Pulmonary artery endothelial cell (primary cell): ENCODE measurements at regions not wholly inside any gene's neighbourhood (a gene's known extent, or its start where the extent isn't known, plus 50 kb on each side); places are given as distances from the start of the nearest gene placed in this dataset.

Experiments used
- DNase-seq: peaks from one replicate; pipeline ENCODE4 v3.0.0-alpha.2; 2011; ENCODE audit warnings: low read depth, low spot score

DNA sequence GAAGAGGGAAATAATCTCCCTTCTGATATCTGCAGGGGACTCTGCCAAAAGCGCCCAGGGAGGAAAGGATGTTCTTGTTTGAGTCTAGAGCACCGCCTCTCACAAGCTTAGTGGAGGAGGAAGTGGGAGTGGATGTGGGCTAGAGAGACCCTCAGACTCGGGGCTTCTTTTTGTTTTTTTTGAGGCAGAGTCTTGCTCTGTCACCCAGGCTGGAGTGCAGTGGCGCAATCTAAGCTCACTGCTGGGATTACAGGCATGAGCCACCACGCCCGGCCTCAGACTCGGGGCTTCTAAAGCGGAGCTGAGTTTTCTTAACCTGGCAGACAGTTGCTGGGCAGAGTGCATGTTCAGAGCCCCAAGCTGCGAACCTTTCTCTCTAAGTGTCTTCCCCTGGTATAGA, 310.8 kb downstream of the BMP7 start:
- DNase-seq: no peak

DNA sequence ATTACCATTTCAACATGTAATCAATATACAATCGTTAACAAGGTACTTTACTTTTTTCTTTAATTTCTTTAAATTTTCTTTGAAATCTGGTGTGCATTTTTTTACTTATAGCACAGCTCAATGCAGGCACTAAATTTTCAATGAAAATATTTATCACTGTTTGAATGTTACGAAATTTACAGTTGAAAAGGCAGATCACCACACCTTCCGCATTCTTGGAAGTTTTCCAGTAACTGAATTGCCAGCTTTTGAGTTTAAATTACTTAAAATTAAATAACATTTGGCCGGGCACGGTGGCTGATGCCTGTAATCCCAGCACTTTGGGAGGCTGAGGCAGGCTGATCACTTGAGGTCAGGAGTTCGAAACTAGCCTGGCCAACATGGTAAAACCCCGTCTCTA, 309.9 kb downstream of the BMP7 start:
- DNase-seq: no peak

DNA sequence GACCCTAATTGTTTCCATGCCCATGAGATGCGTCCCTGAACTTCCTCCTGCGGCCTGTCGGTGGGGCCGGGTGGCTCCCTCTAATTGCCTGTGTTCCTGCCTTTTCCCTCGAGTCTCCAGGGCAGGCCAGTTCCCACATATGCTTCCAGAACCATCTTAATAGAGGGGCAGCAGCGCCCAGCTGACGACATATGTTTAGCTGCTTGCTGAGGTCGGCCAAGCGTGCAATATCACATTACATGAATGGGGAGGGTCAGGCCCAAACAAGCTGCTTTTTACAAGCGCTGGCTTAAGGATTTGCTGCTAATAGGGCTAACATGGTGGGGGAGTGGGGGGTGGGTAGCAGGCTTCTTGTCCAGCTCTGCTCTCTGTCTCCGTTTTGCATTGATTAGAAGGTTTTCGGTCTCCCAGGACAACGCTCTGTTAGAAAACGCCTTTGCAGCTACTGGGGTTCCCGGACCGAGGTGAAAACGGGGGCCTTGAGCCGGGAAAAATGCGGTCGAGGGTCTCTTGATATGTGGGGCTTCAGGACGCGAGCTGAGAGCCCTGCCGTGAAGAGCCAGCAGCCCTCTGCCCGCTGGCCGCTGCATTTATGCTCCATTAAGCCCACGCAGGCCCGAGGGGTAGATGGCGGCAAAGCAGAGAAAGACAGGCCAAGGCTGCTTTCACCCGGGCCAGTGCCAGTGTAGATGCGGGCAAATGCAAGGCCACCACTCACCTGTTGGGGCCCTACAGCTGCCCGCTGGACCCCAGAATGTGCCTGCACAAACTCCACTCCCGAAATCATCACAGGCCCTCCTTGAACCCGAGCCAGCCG, 308.5 kb downstream of the BMP7 start:
- DNase-seq: no peak

DNA sequence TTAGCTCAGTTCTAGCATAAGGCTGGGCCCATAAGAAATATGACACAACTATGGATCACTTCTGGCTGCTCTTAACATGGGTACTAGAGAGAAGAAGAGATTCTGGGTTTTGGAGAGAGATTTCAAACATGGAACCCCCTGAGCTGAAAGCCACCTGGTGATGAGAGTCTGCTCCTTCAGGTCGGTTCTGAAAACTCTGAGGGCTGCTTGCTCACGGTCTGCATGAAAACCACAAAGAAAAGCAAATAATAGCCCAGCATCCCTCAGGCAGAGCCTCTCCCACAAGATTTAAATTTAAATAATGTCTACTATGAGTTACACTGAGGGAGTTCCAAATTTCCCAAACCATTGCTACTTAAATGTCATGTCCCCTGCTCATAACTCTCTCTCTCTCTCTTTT, 301.5 kb downstream of the BMP7 start:
- DNase-seq: no peak

DNA sequence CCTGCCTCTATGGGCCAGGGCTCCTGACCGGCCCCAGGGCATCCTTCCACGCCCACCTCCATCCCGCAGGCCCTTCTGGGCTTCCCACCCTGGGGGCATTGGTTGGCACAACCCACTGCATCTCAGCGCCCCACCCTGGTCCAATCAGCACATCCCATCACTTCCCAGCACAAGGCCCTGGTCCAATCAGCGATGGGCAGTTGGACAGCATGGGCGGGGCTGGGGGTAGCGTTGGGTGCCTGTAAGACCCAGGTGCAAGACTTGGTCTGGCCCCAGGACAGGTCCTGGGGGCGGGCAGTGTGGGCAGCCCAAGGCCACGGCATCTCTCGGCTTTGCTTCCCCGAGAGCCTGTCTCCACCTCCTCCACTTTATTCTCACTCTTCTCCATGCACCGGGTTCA, 298.5 kb downstream of the BMP7 start:
- DNase-seq: no peak

DNA sequence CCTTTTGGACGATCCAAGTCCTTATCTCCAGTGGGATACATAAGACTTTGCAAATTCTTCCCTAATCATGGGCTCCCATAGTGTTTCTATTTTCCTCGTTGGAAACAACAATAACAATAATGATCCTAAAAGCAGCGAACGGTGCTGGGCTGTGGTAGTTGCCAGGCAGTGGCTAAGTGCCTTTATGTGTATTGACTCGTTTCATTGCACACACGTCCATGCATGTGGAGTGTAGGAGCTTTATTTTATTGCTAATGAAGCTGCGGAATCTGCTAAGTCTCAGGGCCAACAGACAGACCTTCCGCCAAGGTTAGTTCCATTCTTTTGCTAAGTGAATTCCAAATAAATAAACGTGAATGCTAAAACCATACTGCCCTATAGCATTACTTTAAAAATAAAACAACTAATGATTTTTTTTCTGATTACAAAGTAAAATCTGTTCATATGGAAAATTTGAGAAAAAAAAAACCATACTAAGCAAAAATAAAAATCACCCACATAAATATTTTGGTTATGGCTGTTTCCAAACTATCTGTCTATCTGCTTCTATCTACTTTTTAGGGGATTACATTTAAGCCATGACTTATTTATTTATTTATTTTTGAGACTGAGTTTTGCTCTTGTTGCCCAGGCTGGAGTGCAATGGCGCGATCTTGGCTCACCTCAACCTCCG, 297.9 kb downstream of the BMP7 start:
- DNase-seq: no peak

DNA sequence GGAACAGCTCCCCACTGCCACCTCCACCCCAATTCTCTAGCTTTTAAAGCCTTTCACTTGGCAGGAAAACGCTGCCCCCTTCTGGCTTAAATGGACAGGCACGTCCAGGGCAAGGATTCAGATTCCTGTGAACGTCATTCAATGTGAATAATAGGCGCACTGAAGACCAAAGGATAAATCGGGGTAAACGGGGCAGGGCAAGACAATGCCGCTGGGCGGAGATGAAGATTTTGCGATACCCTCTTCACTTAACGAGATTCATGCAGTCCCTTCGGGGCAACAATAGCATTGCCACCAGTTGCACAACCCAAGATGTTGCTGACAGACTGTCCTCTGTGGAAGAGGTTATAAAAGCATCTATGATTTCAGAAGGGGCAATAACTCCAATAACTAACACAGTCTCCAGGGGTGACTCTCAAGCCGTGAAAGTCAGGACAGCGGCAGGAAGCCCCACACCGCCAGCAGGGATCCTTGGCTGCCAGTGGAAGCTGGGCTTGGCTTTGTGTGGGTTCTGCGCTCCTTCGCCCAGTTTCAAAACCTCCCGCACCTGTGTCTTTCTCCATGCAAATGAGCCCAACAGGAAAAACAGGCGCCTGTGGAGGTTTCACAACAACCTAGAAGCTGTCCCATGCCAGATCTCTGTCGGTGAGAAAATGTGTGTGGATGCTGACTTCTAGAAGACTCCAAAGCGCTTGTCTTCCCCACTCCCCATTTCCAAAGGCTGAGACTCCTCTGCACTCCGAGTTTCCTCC, 291.8 kb downstream of the BMP7 start:
- no peak for DNase-seq

DNA sequence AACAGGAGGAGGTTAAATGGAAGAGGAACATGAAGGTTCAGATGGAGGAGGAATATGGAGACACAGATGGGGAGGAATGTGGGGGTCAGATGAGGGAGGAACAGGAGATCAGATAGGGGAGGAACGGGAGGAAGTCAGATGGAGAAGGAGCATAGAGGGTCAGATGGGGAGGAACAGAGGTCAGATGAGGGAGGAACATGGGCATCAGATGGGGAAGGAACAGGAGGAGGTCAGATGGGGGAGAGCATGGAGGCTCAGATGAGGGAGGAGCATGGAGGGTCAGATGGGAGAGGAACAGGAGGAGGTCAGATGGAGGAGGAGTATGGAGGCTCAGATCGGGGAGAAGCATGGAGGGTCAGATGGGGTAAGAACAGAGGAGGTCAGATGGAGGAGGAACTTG, 290.6 kb downstream of the BMP7 start:
- no peak for DNase-seq

DNA sequence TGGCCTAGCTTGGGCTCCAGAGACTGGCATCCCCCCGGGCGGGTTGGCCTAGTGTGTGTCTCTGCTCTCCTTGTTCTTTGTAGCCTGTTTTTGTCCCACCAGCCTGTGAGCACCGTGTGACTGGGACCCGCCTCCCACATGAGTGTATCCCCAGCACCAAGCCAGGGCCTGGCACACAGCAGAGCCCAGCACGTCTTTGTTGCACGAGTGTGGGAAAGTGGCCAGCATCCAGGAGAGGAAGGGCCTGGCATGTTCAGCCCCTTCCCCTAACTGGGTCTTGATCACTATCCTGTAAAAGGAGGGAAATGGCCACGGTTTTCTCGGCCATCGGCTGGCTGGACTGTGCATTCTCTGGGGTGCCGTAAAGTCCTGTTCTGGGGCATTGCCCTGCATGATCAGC, 290.1 kb downstream of the BMP7 start:
- no peak for DNase-seq

DNA sequence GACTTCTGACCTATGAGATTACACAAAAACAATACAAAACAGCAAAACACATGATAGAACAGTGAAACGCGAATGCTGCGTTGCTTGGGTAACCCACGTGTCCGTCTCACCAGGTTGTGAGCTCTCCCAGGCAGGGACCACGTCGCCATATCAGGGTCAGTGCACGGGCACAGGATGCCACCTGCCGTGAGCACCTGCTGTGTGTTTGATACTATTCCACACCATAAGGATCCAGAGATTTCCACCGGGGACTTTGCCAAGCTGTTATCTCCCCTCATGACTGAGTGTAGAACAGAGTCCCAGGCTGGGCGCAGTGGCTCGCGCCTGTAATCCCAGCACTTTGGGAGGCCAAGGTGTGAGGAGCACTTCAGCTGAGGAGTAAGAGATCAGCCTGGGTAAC, 288.0 kb downstream of the BMP7 start:
- DNase-seq: no peak

DNA sequence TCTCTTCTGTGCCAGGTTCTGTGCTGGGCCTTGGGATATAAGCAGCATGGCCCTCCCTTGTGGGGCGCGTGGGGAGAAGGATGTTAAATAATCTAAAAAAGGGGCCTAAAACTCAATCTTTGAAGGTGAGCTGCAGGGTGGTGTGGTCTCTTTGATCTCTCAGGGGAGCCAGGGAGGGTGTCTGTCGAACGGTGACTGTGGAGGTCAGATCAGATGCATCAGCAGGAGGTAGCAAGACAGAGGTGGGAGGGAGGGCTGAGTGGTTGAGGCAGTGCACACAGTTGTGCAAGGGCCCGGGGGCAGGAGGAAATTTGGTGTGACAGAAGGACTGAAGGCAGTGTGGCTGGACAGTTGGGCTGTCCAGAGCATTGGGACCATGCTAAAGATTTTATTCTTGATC, 287.3 kb downstream of the BMP7 start:
- no peak for DNase-seq

DNA sequence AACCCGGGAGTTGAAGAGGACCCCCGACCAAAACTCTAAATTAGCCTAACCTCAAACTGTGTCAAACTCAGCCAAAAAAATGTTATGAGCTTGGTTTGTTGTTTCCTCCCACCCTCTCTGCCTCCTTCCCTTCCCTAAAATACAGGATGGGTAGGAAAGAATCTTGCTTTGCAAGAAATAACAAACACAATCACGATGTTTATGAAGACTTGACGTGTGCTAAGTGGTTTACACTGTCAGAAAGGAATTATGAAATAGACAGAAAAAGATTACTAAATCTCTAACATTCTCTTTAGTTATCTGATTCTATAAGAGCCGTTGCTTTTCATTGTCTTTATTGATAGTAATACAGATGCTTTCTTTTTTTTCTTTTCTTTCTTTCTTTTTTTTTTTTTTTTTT, 285.1 kb downstream of the BMP7 start:
- no peak for DNase-seq

DNA sequence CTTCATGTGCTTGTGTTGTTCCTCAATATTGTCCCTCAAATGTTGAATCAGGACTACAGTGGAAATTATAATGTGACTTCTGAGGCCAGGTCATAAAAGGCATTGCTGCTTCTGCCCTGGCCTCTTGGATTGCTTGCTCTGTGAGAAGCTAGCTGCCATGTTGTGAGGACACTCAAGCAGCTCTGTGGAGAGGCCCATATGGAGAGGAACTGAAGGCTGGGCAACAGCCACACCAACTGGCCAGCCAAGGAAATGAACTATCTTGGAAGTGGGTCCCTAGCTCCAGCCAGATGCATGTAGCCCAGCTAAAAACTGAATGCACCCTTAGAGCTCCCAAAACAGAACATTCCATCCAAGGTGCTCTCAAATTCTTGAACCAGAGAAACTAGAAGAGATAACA, 282.6 kb downstream of the BMP7 start:
- DNase-seq: no peak

DNA sequence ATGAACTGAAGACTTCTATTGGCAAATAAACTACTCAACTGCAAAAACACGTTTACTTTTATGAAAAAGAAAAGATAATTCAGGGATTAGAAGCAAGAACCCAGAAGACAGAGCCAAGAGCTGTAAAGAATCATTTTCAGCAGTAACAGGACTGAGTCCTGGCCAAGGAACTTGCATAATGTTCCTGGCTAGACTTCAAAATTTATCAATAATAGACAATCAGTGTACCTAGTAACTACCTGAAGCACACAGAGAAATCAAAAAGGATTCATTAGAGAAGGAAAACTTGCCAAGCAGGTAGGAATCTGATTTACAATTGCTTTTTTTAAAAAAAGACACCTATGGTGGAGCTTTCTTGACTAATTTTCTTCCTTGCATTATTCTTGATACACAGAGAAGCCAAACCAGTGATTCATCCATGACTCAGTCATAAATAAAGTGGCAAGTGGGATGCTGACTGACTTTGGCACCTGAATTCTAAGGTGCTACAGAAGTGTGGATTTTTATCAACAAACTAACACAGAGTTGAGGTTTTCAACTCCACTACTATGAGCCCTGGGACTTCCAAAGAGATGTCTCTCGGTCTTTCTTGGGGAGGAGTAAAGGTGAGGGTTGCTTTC, 281.3 kb downstream of the BMP7 start:
- no peak for DNase-seq

DNA sequence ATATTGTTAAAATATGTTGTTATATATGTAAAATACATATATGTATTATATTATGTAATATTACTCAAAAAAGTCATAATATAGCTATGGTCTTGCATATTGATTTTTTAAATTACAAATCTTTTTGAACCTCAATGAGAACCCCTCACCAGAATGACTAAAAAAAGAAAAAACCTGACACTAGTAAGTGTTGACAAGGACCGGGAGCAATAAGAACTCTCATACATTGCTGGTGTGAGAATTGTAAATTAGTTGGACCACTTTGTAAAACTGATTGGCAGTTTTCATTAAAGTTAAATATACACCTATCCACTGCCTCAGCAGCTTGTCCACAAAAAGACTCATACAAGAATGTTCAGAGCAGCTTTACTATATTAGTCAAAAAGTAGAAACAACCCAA, 280.0 kb downstream of the BMP7 start:
- no peak for DNase-seq

DNA sequence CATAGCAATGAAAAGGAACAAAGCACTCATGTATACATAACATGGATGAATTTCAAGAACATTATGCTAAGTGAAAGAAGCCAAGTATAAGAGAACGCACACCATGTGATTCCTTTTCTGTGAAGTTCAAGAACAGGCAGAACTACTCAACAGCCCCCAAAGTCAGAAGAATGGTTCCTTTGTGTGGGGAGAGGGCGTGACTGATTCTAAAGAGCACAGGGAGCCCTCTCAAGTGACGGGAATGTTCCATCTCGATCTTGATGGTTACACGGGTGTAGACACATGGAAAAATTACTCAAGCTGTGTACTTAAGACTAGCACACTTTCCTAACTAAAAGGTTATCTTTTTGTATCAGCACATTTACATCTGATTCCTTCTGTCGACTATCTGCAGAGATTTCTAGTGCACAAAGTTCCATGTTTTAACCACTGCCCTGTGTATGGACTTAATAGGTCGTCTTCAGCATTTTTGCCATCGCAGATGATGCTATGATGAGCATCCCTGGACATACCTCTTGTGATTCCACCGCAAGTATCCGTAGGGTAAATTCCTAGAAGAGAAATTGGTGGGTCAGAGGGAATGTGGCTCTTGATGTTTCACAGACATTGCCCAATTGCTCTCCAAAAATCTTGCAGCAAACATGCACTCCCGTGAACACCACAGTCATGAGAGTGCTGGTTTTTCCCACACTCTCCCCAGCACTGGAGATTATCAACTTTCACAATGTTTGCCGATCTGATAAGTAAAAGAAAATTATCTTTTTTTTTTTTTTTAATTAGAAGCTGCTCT, 279.3 kb downstream of the BMP7 start:
- DNase-seq: no peak

DNA sequence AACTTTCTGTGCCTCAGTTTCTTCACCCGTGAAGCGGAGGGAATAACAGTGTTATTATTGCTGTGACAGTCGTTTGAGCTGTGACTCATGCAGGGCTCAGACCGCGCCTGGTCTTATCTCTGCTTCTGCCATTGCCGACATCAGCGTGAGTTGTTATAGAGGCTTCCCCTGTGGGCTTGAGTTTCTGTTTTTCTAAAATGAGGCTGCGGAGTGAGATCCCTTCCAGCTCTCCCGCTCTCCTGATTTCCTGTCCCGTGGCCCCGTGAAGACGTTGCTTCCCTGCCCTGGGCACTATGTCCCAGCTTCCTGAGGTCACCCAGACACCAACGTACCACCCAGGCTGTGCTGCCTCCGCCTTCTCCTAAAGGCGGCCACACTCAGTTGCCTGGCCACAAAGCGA, 278.5 kb downstream of the BMP7 start:
- no peak for DNase-seq

DNA sequence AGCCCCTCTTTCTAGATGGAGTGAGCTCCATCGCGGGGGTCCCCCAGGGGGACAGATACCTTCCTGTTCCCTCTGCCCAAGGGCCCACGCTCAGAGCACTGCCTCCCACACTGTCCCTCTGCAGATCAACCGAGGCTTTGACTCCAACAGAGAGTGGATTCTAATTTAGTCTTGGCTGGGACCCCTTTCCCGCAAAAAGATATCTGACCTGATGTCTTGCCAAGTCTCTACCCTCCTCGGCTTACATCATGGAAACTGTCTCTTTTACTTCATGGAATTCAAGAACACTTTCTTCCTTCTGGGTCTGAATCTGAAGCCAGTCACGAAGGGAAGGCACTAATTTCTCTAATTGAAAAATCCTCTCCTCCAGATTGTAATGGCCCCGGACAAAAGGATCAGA, 278.0 kb downstream of the BMP7 start:
- DNase-seq: no peak

DNA sequence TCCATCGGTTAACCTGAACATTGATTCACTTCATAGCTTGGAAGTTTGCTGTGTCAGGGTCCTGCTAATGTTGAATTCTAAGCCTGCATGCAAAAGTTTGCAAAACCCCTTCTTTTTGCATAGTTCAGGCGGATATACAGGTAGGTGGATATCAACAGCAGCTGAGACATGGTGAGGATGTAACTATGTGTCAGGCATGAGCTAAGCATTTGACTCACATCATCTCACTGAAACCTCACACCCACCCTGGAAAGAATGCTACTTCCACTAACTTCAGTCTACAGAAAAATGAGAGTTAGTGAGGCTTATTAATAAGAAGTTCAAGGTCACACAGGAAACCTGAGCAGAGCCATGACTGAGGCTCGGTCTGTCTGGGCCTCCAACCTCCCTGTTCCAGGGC, 276.9 kb downstream of the BMP7 start:
- no peak for DNase-seq

DNA sequence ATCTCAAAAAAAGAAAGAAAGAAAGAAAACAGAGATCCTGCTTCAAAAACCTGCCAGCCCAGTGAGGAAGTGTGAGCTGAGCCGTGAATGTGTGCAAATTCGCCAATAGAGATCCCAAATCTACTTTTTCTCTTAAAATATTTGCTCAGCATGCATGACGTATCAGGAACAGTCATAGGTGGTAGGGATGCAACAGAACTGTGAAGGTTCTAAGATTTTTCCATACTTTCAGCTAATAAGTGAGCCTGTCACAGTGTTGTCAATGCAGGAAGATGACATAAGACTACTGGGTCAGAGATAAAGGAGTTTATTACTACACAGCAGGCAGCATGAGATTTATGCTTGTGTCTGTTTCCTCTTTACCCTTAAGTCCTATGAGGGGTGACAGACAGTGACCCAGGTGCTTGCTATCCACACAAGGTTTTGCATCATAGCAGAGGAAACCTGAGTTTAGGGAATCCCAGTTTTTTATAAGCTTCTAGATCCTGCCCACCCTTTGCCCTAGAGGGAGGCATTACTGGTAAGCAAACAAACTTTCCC, 273.4 kb downstream of the BMP7 start:
- no peak for DNase-seq

DNA sequence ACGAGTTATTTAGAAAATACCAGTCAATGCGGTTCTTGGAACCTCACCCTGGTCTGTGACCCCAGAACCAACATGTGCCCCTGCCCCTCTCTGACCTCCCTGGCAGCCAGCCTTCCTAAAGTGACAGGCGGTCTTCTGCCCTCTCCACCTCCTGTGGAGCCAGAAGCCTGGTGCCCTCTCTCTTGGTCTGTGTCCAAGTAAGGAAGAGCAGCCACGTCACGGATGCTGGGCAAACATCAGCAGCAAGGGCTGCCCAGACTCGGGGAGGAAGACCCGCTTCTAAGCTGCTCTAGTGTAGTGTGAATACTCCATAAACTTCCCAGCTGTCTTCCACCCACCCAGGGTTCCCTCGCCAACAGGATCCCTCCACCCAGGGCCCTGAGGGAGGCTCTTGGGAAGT, 272.4 kb downstream of the BMP7 start:
- no peak for DNase-seq
